K562 (cell line): ENCODE measurements at regions not wholly inside any gene's neighbourhood (a gene's known extent, or its start where the extent isn't known, plus 50 kb on each side); places are given as distances from the start of the nearest gene placed in this dataset.

ENCODE experiments used
- ATAC-seq: fragments of 200-7000 bp; cut with Tn5 transposase; 3 replicates; pipeline ENCODE4 v1.9.1; 2020; ENCODE audit warnings: moderate library complexity
- BruUV-seq: library from RNA; stranded (reverse); fragments of 400-500 nt; replicated peaks from 2 replicates; lab custom pipeline; 2021; lab: Mats Ljungman, UMichigan
- CTCF ChIA-PET: fragments of 300-600 bp; formaldehyde crosslinking; extraction: SDS; loops from one replicate; lab custom pipeline; 2021; ENCODE audit warnings: low intra/inter-chr PET ratio; lab: Yijun Ruan, JAX
- POLR2A ChIA-PET: fragments of 300-600, 350-650 bp; sonication (Branson Sonifier 250); formaldehyde crosslinking; extraction: SDS; loops from one replicate; lab custom pipeline; 2021; ENCODE audit warnings: antibody characterized with exemption, inconsistent platforms; lab: Yijun Ruan, JAX
- DNase-seq, 4 experiments: peaks; one replicate each; pipeline versions ENCODE4 v3.0.0 to v3.0.0-alpha.2; 2011 to 2018; ENCODE audit warnings: low spot score in 3 of 4, mixed read lengths in 3 of 4; ENCODE audit errors: extremely low read depth in 1 of 4
- FAIRE-seq: peaks from 2 replicates; lab custom pipeline; 2011; peaks lifted over from hg19 to GRCh38; lab: Jason Lieb, UNC
- H2AFZ ChIP-seq: 2 replicates; pipeline ENCODE4 v1.6.0; 2011; ENCODE audit warnings: low read depth, low read length, control low read depth, inconsistent platforms
- H3K27ac ChIP-seq: fragments of 200-600 bp; 3 replicates; pipeline ENCODE4 v1.8.0; 2011; ENCODE audit warnings: low read depth, mild to moderate bottlenecking, control low read depth, inconsistent platforms, low read length, moderate library complexity, mixed read lengths; ENCODE audit errors: extremely low read depth
- H3K27me3 ChIP-seq, 2 experiments: fragments of 300-600 bp in 1 of 2; 2 replicates in 1 of 2; 3 replicates in 1 of 2; pipeline versions ENCODE4 v1.6.0 to v1.8.0; 2011; ENCODE audit warnings: inconsistent platforms in 2 of 2, low read length in 2 of 2, mild to moderate bottlenecking in 1 of 2, mixed read lengths in 1 of 2, moderate library complexity in 1 of 2; ENCODE audit not compliant: control insufficient read depth in 2 of 2, insufficient read depth in 2 of 2
- H3K36me3 ChIP-seq: fragments of 300-600 bp; 3 replicates; pipeline ENCODE4 v1.8.0; 2011; ENCODE audit warnings: mild to moderate bottlenecking, low read length, inconsistent platforms; ENCODE audit not compliant: control insufficient read depth, insufficient read depth
- H3K4me1 ChIP-seq, 2 experiments: fragments of 200-600 bp in 1 of 2; replicated peaks in 1 of 2; 2 replicates in 1 of 2; 3 replicates in 1 of 2; pipeline versions ENCODE4 v1.5.1 to v1.8.0; 2011; ENCODE audit warnings: inconsistent platforms in 2 of 2, low read length in 2 of 2, mild to moderate bottlenecking in 1 of 2, mixed read lengths in 1 of 2, moderate library complexity in 1 of 2; ENCODE audit not compliant: control insufficient read depth in 2 of 2, insufficient read depth in 2 of 2
- H3K4me2 ChIP-seq: 2 replicates; pipeline ENCODE4 v1.6.1; 2011; ENCODE audit warnings: low read length, control low read depth, inconsistent platforms, mixed read lengths; ENCODE audit not compliant: insufficient read depth
- H3K4me3 ChIP-seq: fragments of 200-600 bp; sonication (generic), shearing (Covaris generic); 2 replicates; pipeline ENCODE4 v1.5.1; 2016; ENCODE audit warnings: control low read depth, inconsistent platforms
- H3K79me2 ChIP-seq: fragments of 200-600 bp; 3 replicates; pipeline ENCODE4 v1.8.0; 2011; ENCODE audit warnings: low read length, inconsistent platforms; ENCODE audit not compliant: control insufficient read depth, insufficient read depth
- H3K9ac ChIP-seq, 2 experiments: 2 replicates each; pipeline versions ENCODE4 v1.6.0 to v1.6.1; 2011; ENCODE audit warnings: low read depth in 2 of 2, low read length in 2 of 2, control low read depth in 1 of 2, inconsistent platforms in 1 of 2, mild to moderate bottlenecking in 1 of 2, mixed read lengths in 1 of 2; ENCODE audit not compliant: insufficient read depth in 1 of 2
- H3K9me1 ChIP-seq: one replicate; pipeline ENCODE4 v1.6.0; 2011; ENCODE audit warnings: inconsistent platforms, mild to moderate bottlenecking, low read length, moderate library complexity; ENCODE audit not compliant: control insufficient read depth, insufficient read depth
- H3K9me3 ChIP-seq: replicated peaks from 2 replicates; pipeline ENCODE4 v1.5.1; 2011; ENCODE audit warnings: low read depth, low read length, inconsistent platforms; ENCODE audit not compliant: control insufficient read depth, insufficient read depth
- H4K20me1 ChIP-seq: replicated peaks from 2 replicates; pipeline ENCODE4 v1.6.1; 2011; ENCODE audit warnings: low read length, inconsistent platforms, mixed read lengths; ENCODE audit not compliant: control insufficient read depth, insufficient read depth
- CBFA2T2 ChIP-seq: fragments of 450-650 bp; conservative IDR thresholded peaks from 2 replicates; pipeline ENCODE4 v1.6.1; 2017; ENCODE audit warnings: mild to moderate bottlenecking
- DACH1 ChIP-seq: fragments of 450-650 bp; IDR thresholded peaks from 2 replicates; pipeline ENCODE4 v1.6.1; 2018; ENCODE audit not compliant: partially characterized antibody
- EP400 ChIP-seq: fragments of 450-650 bp; IDR thresholded peaks from 2 replicates; pipeline ENCODE4 v1.6.1; 2017; ENCODE audit warnings: antibody characterized with exemption, mild to moderate bottlenecking, moderate library complexity
- FOXK2 ChIP-seq, 2 experiments: fragments of 450-650 bp; IDR thresholded peaks in 1 of 2; conservative IDR thresholded peaks in 1 of 2; 2 replicates each; pipeline ENCODE4 v1.6.1; 2016; ENCODE audit warnings: low read depth in 2 of 2, mild to moderate bottlenecking in 1 of 2
- GATAD2A ChIP-seq: fragments of 450-650 bp; IDR thresholded peaks from 2 replicates; pipeline ENCODE4 v1.6.1; 2017
- HCFC1 ChIP-seq: IDR thresholded peaks from 2 replicates; pipeline ENCODE4 v1.6.1; 2012; ENCODE audit warnings: low read depth, low read length, improper control_type of control experiment
- HEY1 ChIP-seq: fragments of 250-450 bp; sonication (Bioruptor Pico); IDR thresholded peaks from 2 replicates; pipeline ENCODE4 v1.5.0; 2020; ENCODE audit warnings: mild to moderate bottlenecking, moderate library complexity, borderline replicate concordance
- JUN ChIP-seq, 2 experiments: sonication (generic) in 1 of 2; formaldehyde crosslinking in 1 of 2; IDR thresholded peaks; 2 replicates each; pipeline versions ENCODE4 v1.6.1 to v1.8.0; 2012 to 2022; ENCODE audit warnings: borderline replicate concordance in 2 of 2, mild to moderate bottlenecking in 2 of 2, improper control_type of control experiment in 1 of 2, low read depth in 1 of 2, low read length in 1 of 2, missing genetic modification reagents in 1 of 2
- POLR2G ChIP-seq: fragments of 200-400 bp; formaldehyde crosslinking; IDR thresholded peaks from 2 replicates; pipeline ENCODE4 v1.6.1; 2017; ENCODE audit warnings: low read depth, mild to moderate bottlenecking, antibody characterized with exemption, low read length, moderate library complexity
- SLC30A9 ChIP-seq: fragments of 250-450 bp; sonication (Bioruptor Pico); IDR thresholded peaks from 2 replicates; pipeline ENCODE4 v1.8.0; 2022; ENCODE audit warnings: mild to moderate bottlenecking, moderate library complexity
- ZNF134 ChIP-seq: fragments of 250-450 bp; sonication (Bioruptor Pico); conservative IDR thresholded peaks from 2 replicates; pipeline ENCODE4 v1.4.0; 2020
- ZNF57 ChIP-seq: fragments of 450-650 bp; formaldehyde crosslinking; IDR thresholded peaks from 2 replicates; pipeline ENCODE4 v1.4.0; 2020; ENCODE audit warnings: mild to moderate bottlenecking, moderate library complexity
- ZNF668 ChIP-seq: fragments of 250-450 bp; sonication (Bioruptor Pico); IDR thresholded peaks from 2 replicates; pipeline ENCODE4 v1.8.0; 2022; ENCODE audit warnings: mild to moderate bottlenecking, inconsistent platforms
- WGBS: fragments of 100-300 bp; shearing (Covaris generic); methylation state at CpG from one replicate; pipeline ENCODE4 v1.1.6; 2016; ENCODE audit warnings: low coverage, mixed read lengths; ENCODE audit not compliant: insufficient coverage; ENCODE audit errors: missing lambda C conversion rate; 5-methylcytosine and 5-hydroxymethylcytosine counted together
- in situ Hi-C: fragments of 300-500 bp; cut with MboI; formaldehyde crosslinking; loops from 4 replicates; pipeline ENCODE4 v1.15.0; 2018; ENCODE audit warnings: inconsistent platforms, mixed read lengths
- intact Hi-C: fragments of 100-400 bp; cut with micrococcal nuclease; formaldehyde crosslinking; loops from 2 replicates; pipeline ENCODE4 v1.14.2; 2022
- TF ChIP-seq, protein P1 (sequence below), 2 experiments: fragments of 450-650 bp; formaldehyde crosslinking in 1 of 2; IDR thresholded peaks; 2 replicates each; pipeline versions ENCODE4 v1.4.0 to v1.6.1; 2014 to 2020; ENCODE audit warnings: mild to moderate bottlenecking in 2 of 2, borderline replicate concordance in 1 of 2, low read depth in 1 of 2
- TF ChIP-seq, protein P2 (sequence below): fragments of 450-650 bp; IDR thresholded peaks from 2 replicates; pipeline ENCODE4 v1.6.1; 2016; ENCODE audit warnings: low read depth, mild to moderate bottlenecking, moderate library complexity

- BruUV-seq, result no TSS peak
- Histone ChIP-seq H3K9ac (no peak overlapping the region), H3K4me1 (no peaks in the 10 kb centered on the region; a peak in 1 of 5 replicates), H3K27me3 (no peaks in the 10 kb centered on the region; a peak in 1 of 5 replicates), H3K36me3 (no peaks in the 10 kb centered on the region), H3K4me3 (no peak overlapping the region), H3K27ac (no peak overlapping the region), H3K9me1 (no peaks in the 10 kb centered on the region), H3K9me3 (no peaks in the 10 kb centered on the region), H2AFZ (no peak overlapping the region), H4K20me1 (no peaks in the 10 kb centered on the region), H3K79me2 (no peaks in the 10 kb centered on the region), H3K4me2 (no peak overlapping the region)
- 0% methylated on average over 1 of the region's 1 CpG for WGBS
- in situ Hi-C loops (no loop called here), intact Hi-C loops (no loop called here)
- ChIA-PET POLR2A (no interaction called here), CTCF (no interaction called here)
- DNase-seq (no peak), FAIRE-seq (no peak), ATAC-seq (no peak)
- TF ChIP-seq HCFC1 (no peak), SLC30A9 (CRISPR knock-in tag) (no peak), GATAD2A (no peak), FOXK2 (conservative IDR thresholded peaks at IDR 0.05 in 1 of 2, IDR thresholded peaks at IDR 0.05 in 1 of 2; ENCODE audit: low read depth in 2 of 2) (no peak), POLR2G (no peak), ZNF134 (CRISPR knock-in tag) (no peak), JUN (IDR thresholded peaks at IDR 0.05; ENCODE audit: borderline replicate concordance, low read depth, low read length) (no peak), JUN (CRISPR knock-in tag; IDR thresholded peaks at IDR 0.05; ENCODE audit: borderline replicate concordance) (no peak), EP400 (no peak), ZNF668 (no peak), ZNF57 (CRISPR knock-in tag) (no peak), CBFA2T2 (no peak), HEY1 (no peak), DACH1 (no peak)
- TF ChIP-seq, protein P1, sequence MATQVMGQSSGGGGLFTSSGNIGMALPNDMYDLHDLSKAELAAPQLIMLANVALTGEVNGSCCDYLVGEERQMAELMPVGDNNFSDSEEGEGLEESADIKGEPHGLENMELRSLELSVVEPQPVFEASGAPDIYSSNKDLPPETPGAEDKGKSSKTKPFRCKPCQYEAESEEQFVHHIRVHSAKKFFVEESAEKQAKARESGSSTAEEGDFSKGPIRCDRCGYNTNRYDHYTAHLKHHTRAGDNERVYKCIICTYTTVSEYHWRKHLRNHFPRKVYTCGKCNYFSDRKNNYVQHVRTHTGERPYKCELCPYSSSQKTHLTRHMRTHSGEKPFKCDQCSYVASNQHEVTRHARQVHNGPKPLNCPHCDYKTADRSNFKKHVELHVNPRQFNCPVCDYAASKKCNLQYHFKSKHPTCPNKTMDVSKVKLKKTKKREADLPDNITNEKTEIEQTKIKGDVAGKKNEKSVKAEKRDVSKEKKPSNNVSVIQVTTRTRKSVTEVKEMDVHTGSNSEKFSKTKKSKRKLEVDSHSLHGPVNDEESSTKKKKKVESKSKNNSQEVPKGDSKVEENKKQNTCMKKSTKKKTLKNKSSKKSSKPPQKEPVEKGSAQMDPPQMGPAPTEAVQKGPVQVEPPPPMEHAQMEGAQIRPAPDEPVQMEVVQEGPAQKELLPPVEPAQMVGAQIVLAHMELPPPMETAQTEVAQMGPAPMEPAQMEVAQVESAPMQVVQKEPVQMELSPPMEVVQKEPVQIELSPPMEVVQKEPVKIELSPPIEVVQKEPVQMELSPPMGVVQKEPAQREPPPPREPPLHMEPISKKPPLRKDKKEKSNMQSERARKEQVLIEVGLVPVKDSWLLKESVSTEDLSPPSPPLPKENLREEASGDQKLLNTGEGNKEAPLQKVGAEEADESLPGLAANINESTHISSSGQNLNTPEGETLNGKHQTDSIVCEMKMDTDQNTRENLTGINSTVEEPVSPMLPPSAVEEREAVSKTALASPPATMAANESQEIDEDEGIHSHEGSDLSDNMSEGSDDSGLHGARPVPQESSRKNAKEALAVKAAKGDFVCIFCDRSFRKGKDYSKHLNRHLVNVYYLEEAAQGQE (IDR thresholded peaks at IDR 0.05; ENCODE audit: borderline replicate concordance), result no peak
- TF ChIP-seq, protein P1 (CRISPR knock-in tag; IDR thresholded peaks at IDR 0.05; ENCODE audit: low read depth), result no peak
- TF ChIP-seq, protein P2, sequence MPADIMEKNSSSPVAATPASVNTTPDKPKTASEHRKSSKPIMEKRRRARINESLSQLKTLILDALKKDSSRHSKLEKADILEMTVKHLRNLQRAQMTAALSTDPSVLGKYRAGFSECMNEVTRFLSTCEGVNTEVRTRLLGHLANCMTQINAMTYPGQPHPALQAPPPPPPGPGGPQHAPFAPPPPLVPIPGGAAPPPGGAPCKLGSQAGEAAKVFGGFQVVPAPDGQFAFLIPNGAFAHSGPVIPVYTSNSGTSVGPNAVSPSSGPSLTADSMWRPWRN, result no peak
Measured at GRCh38 chr4:15139599-15139998, 137.3 kb downstream of the CPEB2 start.
